ENCODE measurements at regions not wholly inside any gene's neighbourhood (a gene's known extent, or its start where the extent isn't known, plus 50 kb on each side); places are given as distances from the start of the nearest gene placed in this dataset.

DNA sequence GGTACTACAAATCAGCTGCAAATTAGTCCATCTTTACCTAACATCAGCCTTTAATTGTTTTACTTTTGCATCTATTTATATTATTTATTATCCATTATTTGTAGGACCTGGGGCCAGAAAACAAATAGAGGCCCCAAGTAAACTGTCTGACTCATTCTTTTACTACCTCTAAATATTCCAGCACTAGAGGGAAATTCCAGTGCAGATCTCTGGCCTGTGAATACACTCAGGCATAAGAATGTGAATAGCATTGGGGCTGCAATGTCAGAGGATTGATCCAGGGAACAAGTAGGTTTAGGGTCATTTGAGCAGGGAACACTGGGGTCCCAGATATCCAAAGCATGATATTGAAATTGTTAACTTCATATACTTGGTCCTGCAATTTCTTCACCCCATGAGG, 176.6 kb upstream of the TYRP1 start:
- no peak overlapping the region for H3K4me3 ChIP-seq
- no peak for DNase-seq (ENCODE audit: low spot score)
- TF ChIP-seq, protein P1, sequence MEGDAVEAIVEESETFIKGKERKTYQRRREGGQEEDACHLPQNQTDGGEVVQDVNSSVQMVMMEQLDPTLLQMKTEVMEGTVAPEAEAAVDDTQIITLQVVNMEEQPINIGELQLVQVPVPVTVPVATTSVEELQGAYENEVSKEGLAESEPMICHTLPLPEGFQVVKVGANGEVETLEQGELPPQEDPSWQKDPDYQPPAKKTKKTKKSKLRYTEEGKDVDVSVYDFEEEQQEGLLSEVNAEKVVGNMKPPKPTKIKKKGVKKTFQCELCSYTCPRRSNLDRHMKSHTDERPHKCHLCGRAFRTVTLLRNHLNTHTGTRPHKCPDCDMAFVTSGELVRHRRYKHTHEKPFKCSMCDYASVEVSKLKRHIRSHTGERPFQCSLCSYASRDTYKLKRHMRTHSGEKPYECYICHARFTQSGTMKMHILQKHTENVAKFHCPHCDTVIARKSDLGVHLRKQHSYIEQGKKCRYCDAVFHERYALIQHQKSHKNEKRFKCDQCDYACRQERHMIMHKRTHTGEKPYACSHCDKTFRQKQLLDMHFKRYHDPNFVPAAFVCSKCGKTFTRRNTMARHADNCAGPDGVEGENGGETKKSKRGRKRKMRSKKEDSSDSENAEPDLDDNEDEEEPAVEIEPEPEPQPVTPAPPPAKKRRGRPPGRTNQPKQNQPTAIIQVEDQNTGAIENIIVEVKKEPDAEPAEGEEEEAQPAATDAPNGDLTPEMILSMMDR (IDR thresholded peaks at IDR 0.05) = no peak
- no peak overlapping the region for H3K27ac ChIP-seq

DNA sequence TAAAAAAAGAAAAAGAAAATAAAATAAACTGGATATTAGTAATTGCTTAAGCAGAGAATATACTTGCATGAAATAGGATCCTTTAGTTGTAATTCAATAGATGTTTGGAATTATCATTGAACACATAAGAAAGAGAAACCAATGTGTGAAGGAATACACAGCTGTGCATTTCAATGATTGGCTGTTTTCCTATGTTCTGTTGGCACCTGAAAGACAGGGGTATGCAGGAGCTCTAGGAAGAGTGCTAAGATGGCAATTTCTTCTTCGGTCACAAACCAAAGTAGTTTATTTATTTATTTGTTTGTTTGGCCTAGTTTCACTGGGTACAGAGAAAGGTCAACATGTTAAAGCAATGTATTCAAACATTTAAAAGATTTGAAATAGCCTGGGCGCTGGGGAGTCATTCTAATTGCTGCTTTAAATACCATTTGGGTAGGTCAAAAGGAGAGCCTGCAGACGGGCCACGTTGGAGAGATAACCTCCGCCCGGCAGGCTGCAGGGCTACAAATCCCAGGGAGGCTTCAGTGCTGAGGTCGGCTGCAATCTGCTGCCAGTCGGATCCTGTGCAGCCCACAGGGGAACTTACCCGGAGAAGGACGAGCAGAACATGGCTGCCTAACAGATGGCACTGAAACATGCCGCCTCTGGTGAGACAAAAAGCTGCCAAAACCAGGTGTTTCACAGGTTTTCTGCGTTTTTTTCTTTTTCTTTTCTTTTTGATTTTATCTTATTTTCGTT, 154.2 kb upstream of the TYRP1 start:
- Histone ChIP-seq H3K27ac (no peak overlapping the region), H3K4me3 (peak overlapping the region; percentile 39)
- DNase-seq (ENCODE audit: low spot score) = no peak
- TF ChIP-seq, protein P1 (IDR thresholded peaks at IDR 0.05) = no peak

DNA sequence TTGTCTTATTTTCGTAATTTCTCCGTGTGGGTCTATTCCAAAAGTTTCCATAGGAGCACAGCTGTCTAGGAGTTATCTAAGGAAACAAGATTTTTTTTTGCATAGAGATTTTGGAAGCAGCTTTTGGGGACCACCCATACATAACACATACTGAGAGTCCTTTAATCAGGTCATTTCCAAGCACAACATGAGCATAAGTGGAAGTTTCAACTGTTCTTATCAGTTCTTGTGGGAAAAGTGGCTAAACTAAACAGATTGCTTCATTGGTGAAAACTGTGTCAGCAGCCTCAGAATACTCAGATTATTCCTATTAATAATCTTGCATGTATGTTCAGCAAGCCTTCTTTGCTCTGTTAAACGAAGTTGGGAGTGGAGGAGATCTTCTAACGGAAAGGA, 153.6 kb upstream of the TYRP1 start:
- Histone ChIP-seq H3K4me3 (peak overlapping the region; percentile 39), H3K27ac (no peak overlapping the region)
- no peak for DNase-seq (ENCODE audit: low spot score)
- TF ChIP-seq, protein P1 (IDR thresholded peaks at IDR 0.05) = no peak

DNA sequence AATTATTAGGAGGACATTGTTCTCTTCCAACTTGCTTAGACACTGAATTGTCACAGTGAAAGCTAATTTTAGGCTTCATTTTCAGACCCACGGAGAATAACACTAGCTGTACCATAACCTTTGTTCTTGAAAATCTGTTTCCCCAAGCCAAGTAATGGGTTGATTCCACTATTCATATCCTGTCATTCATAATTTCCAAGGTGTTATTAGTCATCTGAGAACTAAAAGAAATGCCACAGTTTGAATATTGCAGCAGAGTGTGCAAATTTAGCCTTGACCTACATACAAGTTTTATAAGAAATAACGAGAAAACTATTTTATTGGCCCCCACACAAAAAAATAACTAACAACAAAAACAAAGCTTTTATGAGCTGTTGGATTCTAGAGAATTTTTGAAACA, 148.5 kb upstream of the TYRP1 start:
- H3K4me3 ChIP-seq = no peak overlapping the region
- TF ChIP-seq, protein P1 (IDR thresholded peaks at IDR 0.05) = no peak
- DNase-seq (ENCODE audit: low spot score) = no peak
- no peak overlapping the region for H3K27ac ChIP-seq

DNA sequence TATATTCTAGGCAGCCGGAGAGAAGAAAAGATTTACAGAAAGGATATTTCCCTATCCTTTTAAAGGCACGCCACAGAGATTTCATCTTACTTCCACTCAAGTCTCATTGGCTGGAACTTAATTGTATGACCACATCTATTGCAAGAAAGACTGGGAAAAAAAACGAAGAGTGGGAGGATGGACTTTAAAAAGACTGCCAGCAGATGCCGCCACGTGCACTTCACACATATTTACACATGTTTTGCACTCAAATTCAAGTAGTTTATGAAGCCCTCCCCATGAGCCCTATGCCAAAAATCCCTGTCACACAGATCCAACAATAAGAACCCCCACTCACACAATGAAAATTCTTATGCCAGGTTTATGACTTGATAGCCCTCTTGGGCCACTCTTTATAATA, 138.5 kb upstream of the TYRP1 start:
- TF ChIP-seq, protein P1 (IDR thresholded peaks at IDR 0.05) = no peak
- DNase-seq (ENCODE audit: low spot score) = no peak
- Histone ChIP-seq H3K27ac (no peak overlapping the region), H3K4me3 (no peak overlapping the region)

DNA sequence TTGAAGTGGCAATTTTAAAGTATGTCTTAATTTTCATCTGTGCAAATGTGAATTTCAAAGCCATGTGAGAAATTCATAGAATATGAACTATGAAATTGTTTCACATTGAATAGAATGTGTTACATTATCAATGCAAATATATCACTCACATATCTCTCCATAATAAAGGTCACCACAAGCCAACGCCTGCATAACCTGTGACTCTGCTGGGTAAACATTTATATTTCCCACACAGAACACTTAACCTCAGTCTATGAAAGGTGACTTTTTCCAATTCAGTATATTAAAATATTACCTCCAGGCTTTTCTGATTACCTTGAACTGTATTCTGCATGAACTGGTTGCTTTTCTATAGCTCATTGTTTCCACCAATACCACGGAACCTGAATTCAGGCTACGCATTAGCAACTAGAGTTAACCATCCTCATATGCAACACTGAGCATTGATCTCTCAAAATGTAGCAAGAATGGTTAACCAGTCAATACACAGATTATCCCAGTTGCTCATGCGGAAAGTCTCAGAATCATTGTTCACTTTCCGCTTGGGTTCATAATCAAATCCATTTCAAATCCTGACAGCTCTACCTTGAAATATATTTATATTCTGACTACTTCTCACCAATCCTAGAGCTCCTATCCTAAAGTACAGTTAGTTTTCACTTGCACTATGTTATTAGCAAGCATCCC, 126.6 kb upstream of the TYRP1 start:
- Histone ChIP-seq H3K27ac (no peak overlapping the region), H3K4me3 (no peak overlapping the region)
- no peak for DNase-seq (ENCODE audit: low spot score)
- TF ChIP-seq, protein P1 (IDR thresholded peaks at IDR 0.05) = no peak

All from coronary artery (tissue), 2 donors.